Neural progenitor cell (in vitro differentiated cells): ENCODE measurements at regions not wholly inside any gene's neighbourhood (a gene's known extent, or its start where the extent isn't known, plus 50 kb on each side); places are given as distances from the start of the nearest gene placed in this dataset.
A peak's percentile ranks its signal among the peaks of the same experiment; 100 is the strongest.

Experiments used
- DNase-seq: peaks from one replicate; pipeline ENCODE4 v3.0.0-alpha.2; 2016; ENCODE audit warnings: low spot score
- H2AFZ ChIP-seq: fragments of 200-600 bp; sonication (generic); replicated peaks from 2 replicates; pipeline ENCODE4 v1.6.1; 2016; ENCODE audit warnings: antibody characterized with exemption
- H3F3A ChIP-seq: fragments of 200-600 bp; sonication (generic); 2 replicates; pipeline ENCODE4 v1.6.1; 2016; ENCODE audit warnings: antibody characterized with exemption, low read depth
- H3K27ac ChIP-seq: fragments of 200-600 bp; sonication (generic); 2 replicates; pipeline ENCODE4 v1.5.1; 2016; ENCODE audit warnings: mild to moderate bottlenecking
- H3K27me3 ChIP-seq: fragments of 200-600 bp; sonication (generic); 2 replicates; pipeline ENCODE4 v1.6.1; 2016; ENCODE audit warnings: mild to moderate bottlenecking, moderate library complexity
- H3K36me3 ChIP-seq: fragments of 200-600 bp; sonication (generic); 2 replicates; pipeline ENCODE4 v1.5.1; 2016
- H3K4me1 ChIP-seq: fragments of 200-600 bp; sonication (generic); 2 replicates; pipeline ENCODE4 v1.6.1; 2016; ENCODE audit warnings: mixed run types
- H3K4me2 ChIP-seq: fragments of 200-600 bp; sonication (generic); 2 replicates; pipeline ENCODE4 v1.6.1; 2016
- H3K4me3 ChIP-seq: fragments of 200-600 bp; sonication (generic); 2 replicates; pipeline ENCODE4 v1.5.1; 2016
- H3K79me2 ChIP-seq: fragments of 200-600 bp; sonication (generic); 2 replicates; pipeline ENCODE4 v1.6.1; 2016; ENCODE audit warnings: low read depth
- H3K9ac ChIP-seq: fragments of 200-600 bp; sonication (generic); 2 replicates; pipeline ENCODE4 v1.6.1; 2016
- H3K9me3 ChIP-seq: fragments of 200-600 bp; sonication (generic); 2 replicates; pipeline ENCODE4 v1.5.1; 2016; ENCODE audit warnings: low read depth
- H4K20me1 ChIP-seq: fragments of 200-600 bp; sonication (generic); 2 replicates; pipeline ENCODE4 v1.6.1; 2016; ENCODE audit warnings: low read depth
- H3K27ac Mint-ChIP-seq: 3 replicates; pipeline ENCODE4 v1.8.0; 2021; ENCODE audit warnings: mixed read lengths
- H3K27me3 Mint-ChIP-seq: 2 replicates; pipeline ENCODE4 v1.8.0; 2022; ENCODE audit warnings: low read depth, mild to moderate bottlenecking, inconsistent platforms, moderate library complexity, mixed read lengths; ENCODE audit not compliant: insufficient read depth
- H3K36me3 Mint-ChIP-seq: 3 replicates; pipeline ENCODE4 v1.8.0; 2021; ENCODE audit warnings: mixed read lengths
- H3K4me1 Mint-ChIP-seq: 3 replicates; pipeline ENCODE4 v1.8.0; 2021; ENCODE audit warnings: mixed read lengths
- H3K4me3 Mint-ChIP-seq: 3 replicates; pipeline ENCODE4 v1.8.0; 2021; ENCODE audit warnings: mild to moderate bottlenecking, moderate library complexity, mixed read lengths
- H3K9me3 Mint-ChIP-seq: 3 replicates; pipeline ENCODE4 v1.8.0; 2020; ENCODE audit warnings: mixed read lengths
- CTCF ChIP-seq: fragments of 200-600 bp; sonication (generic); IDR thresholded peaks from 2 replicates; pipeline ENCODE4 v1.5.1; 2017; ENCODE audit warnings: antibody characterized with exemption, mild to moderate bottlenecking
- EZH2 ChIP-seq: fragments of 200-600 bp; sonication (generic); IDR thresholded peaks from 2 replicates; pipeline ENCODE4 v1.6.1; 2017; ENCODE audit warnings: antibody characterized with exemption, mild to moderate bottlenecking, moderate library complexity
- EZH2phosphoT487 ChIP-seq: fragments of 200-600 bp; sonication (generic); IDR thresholded peaks from 2 replicates; pipeline ENCODE4 v1.6.1; 2017; ENCODE audit warnings: antibody characterized with exemption

GRCh38 chr17:33637534-33637933, 344.4 kb upstream of the ASIC2 start:
- no peak for DNase-seq
- Mint-ChIP-seq H3K9me3 (peaks cover 5% of the 10 kb centered on the region), H3K4me3 (no peak overlapping the region), H3K27ac (no peak overlapping the region), H3K36me3 (no peaks in the 10 kb centered on the region), H3K4me1 (peaks cover 8% of the 10 kb centered on the region), H3K27me3 (peaks cover 4% of the 10 kb centered on the region)
- TF ChIP-seq CTCF: no peak
- no peak for TF ChIP-seq EZH2
- no peak for TF ChIP-seq EZH2phosphoT487
- Histone ChIP-seq H4K20me1 (no peaks in the 10 kb centered on the region), H3K4me2 (no peak overlapping the region), H3K4me3 (no peak overlapping the region), H3K36me3 (no peaks in the 10 kb centered on the region), H3K79me2 (no peaks in the 10 kb centered on the region), H3K9me3 (no peaks in the 10 kb centered on the region), H3K4me1 (peaks cover 18% of the 10 kb centered on the region), H3K27me3 (no peaks in the 10 kb centered on the region), H3K27ac (no peak overlapping the region), H2AFZ (no peak overlapping the region), H3F3A (no peaks in the 10 kb centered on the region), H3K9ac (no peak overlapping the region)

GRCh38 chr17:33639103-33639880, 346.2 kb upstream of the ASIC2 start:
- no peak overlapping the region for H3K27ac Mint-ChIP-seq
- peak overlapping the region; percentile 97 for H2AFZ ChIP-seq
- H3K27me3 Mint-ChIP-seq: peaks cover 4% of the 10 kb centered on the region
- TF ChIP-seq EZH2phosphoT487 (no peak), EZH2 (no peak), CTCF (no peak)
- H3K4me3 Mint-ChIP-seq: no peak overlapping the region
- peak overlapping the region; percentile 31 for H3K4me2 ChIP-seq
- H3K79me2 ChIP-seq: no peaks in the 10 kb centered on the region
- H3F3A ChIP-seq: no peaks in the 10 kb centered on the region
- H3K27ac ChIP-seq: no peak overlapping the region
- H3K4me1 Mint-ChIP-seq: peaks cover 8% of the 10 kb centered on the region
- no peak overlapping the region for H3K4me3 ChIP-seq
- no peak for DNase-seq
- H3K9me3 ChIP-seq: no peaks in the 10 kb centered on the region
- peaks cover 5% of the 10 kb centered on the region for H3K9me3 Mint-ChIP-seq
- no peaks in the 10 kb centered on the region for H3K36me3 ChIP-seq
- H3K27me3 ChIP-seq: no peaks in the 10 kb centered on the region
- H3K9ac ChIP-seq: no peak overlapping the region
- H3K36me3 Mint-ChIP-seq: no peaks in the 10 kb centered on the region
- H3K4me1 ChIP-seq: peaks cover 18% of the 10 kb centered on the region
- H4K20me1 ChIP-seq: no peaks in the 10 kb centered on the region

GRCh38 chr17:33640629-33641028, 347.5 kb upstream of the ASIC2 start:
- H3K9me3 Mint-ChIP-seq: peaks cover 5% of the 10 kb centered on the region
- peak; percentile 37 for DNase-seq
- no peaks in the 10 kb centered on the region for H3K36me3 ChIP-seq
- H4K20me1 ChIP-seq: no peaks in the 10 kb centered on the region
- no peak overlapping the region for H3K27ac Mint-ChIP-seq
- H3K4me3 ChIP-seq: no peak overlapping the region
- H3K4me2 ChIP-seq: peak overlapping the region; percentile 41
- TF ChIP-seq CTCF (no peak), EZH2 (no peak), EZH2phosphoT487 (no peak)
- no peaks in the 10 kb centered on the region for H3K36me3 Mint-ChIP-seq
- H3F3A ChIP-seq: no peaks in the 10 kb centered on the region
- no peak overlapping the region for H3K27ac ChIP-seq
- H3K79me2 ChIP-seq: no peaks in the 10 kb centered on the region
- H3K9me3 ChIP-seq: no peaks in the 10 kb centered on the region
- H3K27me3 ChIP-seq: no peaks in the 10 kb centered on the region
- H3K27me3 Mint-ChIP-seq: peaks cover 7% of the 10 kb centered on the region
- H3K4me1 ChIP-seq: peaks cover 18% of the 10 kb centered on the region
- H3K9ac ChIP-seq: no peak overlapping the region
- H3K4me3 Mint-ChIP-seq: no peak overlapping the region
- H2AFZ ChIP-seq: peak overlapping the region; percentile 97
- peaks cover 8% of the 10 kb centered on the region for H3K4me1 Mint-ChIP-seq
